22Rv1 (cell line): ENCODE measurements at regions not wholly inside any gene's neighbourhood (a gene's known extent, or its start where the extent isn't known, plus 50 kb on each side); places are given as distances from the start of the nearest gene placed in this dataset.

Source experiments
- CTCF ChIP-seq: fragments of 450-650 bp; IDR thresholded peaks from 2 replicates; pipeline ENCODE4 v1.5.1; 2017; ENCODE audit warnings: mild to moderate bottlenecking
- ZFX ChIP-seq: fragments of 450-650 bp; IDR thresholded peaks from 2 replicates; pipeline ENCODE4 v1.6.1; 2017; ENCODE audit warnings: antibody characterized with exemption, borderline replicate concordance

GRCh38 chr4:71204056-71204455, 134.8 kb upstream of the SLC4A4 start:
- TF ChIP-seq CTCF: no peak
- no peak for TF ChIP-seq ZFX
